ENCODE measurements at regions not wholly inside any gene's neighbourhood (a gene's known extent, or its start where the extent isn't known, plus 50 kb on each side); places are given as distances from the start of the nearest gene placed in this dataset.

DNA sequence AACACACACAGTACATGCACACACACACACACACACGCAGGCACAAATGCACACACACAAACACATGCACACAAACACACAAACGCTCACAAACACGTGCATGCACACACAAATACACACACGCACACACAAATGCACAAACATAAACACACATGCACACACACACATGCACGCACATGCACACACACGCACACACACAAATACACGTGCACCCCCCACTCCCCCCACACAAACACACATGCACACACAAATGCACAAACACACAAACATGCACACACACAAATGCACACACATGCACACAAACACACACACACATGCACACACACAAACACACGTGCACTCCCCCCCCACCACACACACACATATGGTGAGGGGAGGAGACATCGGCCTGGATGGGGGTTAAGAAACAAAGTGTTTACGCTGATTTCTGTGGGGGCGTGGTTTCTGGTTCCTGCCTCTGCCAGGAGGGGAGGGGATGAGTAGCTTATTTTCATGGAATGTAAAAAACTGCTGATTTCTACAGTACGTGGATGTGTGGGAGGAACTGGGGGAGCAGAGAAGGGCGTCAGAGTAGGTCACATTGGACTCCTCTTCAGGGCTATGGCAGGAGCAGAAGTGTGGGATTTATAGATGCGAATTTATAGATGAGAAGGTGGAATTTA is 607.2 kb downstream of the QKI start:
- no peak for DNase-seq (ENCODE audit: low spot score)

DNA sequence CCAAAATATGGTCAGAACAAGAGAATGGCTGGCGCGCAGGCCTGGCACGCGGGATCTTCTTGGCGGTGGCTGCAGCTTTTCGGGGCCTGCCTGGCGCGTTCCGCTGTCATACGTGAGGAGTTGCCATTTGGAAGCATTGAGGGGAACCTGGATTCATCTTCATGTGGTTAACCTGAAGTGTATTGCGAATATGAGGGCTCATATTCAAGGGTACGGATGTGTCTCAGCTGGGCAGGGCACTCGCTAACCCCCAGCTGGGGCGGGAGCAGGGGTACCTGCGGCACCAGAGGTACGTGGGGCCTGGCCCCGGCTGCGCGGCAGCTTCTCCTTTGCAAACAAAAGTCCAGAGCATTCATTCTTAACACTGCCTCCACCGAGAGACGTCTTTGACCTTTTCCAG is 605.6 kb downstream of the QKI start:
- DNase-seq (ENCODE audit: low spot score): no peak

DNA sequence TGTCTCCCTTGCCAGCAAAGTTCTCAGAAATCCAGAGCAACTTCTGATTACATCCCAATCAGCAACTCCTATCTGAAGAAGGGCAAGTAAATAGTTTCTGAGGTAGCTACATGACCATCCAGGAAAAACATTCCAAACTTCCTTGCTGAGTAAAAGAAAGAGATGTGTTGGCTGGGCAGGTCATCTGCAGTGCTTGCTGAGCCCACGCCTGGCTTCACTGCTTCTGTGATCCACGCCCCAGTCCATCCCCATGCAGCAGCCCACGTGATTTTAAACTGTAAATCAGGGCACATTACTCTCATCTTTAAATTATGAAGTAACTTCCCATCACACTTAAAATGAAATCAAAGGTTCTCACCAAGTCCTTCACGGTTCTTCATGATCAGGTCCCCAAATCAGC is 603.6 kb downstream of the QKI start:
- no peak for DNase-seq (ENCODE audit: low spot score)

DNA sequence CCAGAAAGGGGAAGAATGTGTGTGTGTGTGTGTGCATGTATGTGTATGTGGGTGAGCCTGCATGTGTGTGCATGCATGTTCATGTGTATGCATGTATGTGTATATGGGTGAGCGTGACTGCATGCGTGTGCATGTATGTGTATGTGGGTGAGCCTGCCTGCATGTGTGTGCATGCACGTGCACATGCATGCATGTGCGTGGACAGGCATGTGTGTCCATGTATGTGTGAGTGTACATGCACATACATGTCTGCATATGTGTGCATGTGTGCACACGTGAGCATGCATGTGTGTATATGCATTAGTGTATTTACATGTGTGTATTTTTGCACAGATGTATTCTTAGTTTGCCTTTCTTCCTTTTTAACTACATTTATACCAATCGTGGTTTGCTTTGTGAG is 601.5 kb downstream of the QKI start:
- DNase-seq (ENCODE audit: low spot score): no peak

DNA sequence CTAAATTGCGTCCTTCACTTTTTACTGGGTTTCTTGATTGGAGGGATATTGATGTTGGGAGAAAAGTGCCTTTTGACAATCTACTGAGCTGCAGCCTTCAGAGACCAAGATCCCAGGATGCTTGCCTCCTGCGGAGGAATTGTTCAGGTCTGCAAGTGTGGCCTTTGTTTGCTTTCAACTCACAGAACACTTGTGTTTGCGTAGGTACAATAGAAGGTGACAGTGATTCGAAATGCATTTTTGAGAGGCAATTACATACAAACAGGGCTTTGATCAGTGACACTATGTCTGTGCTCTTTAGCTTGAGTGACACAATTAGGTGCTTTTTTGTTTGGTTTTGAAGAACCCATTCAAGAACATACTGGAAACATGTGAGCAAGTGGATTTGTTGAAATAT is 600.6 kb downstream of the QKI start:
- no peak for DNase-seq (ENCODE audit: low spot score)

DNA sequence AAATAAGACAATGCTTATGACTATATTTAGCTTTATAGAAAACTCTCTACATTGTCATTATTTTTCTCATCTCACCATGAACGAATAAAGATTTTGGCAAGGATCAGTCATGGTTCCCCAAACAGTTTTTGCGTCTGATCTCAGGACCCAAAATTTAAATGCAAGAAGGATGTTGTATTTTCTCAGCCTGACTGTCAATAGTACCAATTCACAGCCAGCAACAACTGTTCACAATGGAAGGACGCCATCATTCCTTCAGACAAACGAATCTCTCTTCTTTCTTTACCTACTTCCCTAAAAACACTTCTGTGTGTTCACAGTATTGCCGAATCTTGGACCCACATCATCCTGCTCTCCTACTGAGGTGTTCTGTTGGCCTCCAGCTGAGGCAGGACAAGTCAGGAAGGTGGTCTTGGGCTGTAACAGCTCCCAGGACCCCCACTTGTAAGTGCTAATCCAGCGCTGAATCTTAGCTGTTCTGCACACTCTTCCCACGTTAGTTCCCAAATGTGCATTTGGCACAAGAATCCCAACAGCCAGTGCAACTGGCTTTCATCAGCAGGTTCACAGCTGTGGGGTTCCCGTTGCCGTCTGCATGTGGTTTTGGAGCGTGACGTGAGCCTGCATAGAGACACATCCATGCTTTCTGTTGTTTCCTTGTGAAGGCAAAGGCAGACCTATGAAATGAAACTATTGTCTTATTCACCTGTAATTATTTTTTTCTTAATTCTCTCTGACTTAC is 600.0 kb downstream of the QKI start:
- DNase-seq (ENCODE audit: low spot score): no peak

DNA sequence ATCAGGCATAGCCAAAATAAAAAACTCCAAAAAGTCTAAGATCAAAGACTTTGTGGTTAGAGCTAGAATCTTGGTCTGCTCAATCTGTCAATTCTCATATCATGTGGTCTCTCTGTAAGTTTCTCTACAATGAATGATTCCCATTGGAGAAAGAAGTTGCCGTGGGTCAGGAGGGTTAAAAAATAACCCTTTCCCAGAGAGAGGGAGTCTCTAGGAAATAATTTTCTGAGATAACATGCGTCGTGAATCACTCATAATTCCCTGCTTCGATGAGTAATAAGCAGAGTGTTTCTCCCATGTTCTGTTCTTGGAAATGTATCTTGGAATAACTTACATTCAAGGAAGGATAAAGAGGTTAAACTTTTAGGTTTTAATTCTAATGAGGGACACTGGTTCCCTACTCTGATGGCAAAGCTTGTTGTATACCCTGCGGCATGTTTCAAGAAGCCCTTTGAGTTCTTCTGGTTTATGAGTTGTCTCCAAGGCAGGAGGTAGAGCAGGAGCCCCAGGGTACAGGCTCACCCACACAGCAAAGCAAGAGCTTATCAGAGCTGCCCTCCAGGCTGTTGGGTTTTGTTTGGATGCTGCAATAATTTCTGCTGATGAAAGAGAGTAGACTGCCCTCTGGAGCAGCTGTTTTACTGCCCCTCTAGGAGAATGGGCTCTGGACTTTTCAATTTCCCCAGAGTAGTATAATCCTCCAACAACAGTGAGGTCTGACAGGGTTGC is 599.1 kb downstream of the QKI start:
- no peak for DNase-seq (ENCODE audit: low spot score)

DNA sequence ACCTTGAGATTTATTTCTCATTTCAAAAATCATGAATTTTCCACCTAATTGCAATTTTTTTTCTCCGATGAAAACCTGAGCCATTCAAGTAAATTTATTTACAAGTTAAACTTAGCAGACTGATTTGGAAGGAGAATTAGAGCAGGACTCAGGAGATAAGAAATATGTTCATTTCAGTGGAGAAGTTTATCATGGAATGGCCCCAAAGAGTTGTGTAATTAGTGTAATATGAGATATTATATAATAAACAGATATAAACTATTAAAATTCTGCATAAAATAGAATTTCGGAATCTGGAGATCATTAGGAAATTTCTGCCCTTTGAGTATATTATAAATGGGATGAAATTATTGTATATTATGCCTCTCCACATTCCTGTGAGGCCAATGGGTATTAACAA is 596.8 kb downstream of the QKI start:
- no peak for DNase-seq (ENCODE audit: low spot score)

DNA sequence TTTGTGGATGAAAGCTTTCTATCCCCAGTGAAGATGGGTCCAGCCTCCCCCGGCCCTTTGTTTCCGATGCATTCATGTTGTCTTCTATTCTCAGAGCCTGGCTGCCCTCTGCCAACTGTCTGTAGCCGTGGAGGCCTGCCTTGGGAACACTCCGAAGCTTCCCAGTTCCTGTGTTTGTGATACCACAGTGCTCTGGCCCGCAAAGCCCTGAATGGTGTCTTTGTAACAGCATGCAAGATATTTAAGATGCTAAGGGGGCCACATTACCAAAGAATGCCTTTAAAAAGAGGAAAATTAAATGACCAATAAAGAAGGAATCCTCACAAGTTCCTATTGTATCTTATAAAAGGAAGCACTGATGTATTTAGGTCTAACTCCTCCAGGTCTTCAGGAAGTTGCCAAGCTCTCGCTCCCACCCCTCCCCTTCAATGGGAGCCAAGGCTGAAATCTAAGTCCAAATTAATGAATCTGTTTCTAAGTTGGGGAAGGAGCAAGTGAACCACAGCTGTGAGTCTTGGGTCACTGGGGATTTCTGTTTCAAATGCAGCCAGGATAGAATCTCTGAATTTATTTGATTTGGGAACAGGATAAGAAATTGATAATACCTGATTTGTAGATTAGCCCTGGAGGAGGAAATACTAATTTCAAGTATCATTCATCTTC is 596.1 kb downstream of the QKI start:
- no peak for DNase-seq (ENCODE audit: low spot score)

DNA sequence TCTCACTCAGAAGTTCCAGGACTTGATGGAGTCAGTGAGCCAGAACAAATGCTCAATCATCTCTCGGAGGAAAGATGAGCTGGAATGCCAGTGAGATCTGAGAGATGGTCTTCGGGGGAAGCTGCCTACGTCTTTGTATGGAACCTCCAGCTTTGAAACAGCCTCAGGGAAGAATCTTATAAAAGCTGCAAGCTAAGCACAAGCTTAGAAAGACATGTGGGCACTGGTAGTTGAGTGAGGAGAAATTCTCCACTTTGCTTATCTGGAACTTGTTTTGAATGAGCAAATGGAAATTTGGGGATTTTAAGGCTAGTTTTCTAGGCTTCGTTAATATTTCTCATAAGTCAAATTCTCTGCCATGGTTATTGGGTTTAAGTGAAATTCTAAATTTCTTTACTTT is 594.4 kb downstream of the QKI start:
- no peak for DNase-seq (ENCODE audit: low spot score)

DNA sequence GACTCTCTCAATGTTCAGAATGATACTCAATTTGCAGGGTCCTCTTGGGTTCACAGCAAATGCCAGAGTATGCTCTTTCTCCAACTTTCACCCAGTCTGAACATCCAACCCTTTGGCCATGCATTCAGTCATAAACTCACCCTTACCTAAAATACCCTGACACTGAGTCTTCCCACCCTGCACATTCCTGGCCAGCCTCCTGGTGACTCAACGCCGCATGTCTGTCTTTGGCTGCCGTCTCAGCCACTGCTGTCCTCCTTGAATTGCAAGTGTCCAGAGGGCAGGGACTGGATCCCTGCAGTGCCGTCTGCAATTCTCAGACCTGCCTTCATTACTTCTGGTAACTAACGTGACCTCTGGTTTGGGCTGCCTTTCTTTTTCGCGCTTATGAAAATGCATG is 593.4 kb downstream of the QKI start:
- DNase-seq (ENCODE audit: low spot score): no peak

DNA sequence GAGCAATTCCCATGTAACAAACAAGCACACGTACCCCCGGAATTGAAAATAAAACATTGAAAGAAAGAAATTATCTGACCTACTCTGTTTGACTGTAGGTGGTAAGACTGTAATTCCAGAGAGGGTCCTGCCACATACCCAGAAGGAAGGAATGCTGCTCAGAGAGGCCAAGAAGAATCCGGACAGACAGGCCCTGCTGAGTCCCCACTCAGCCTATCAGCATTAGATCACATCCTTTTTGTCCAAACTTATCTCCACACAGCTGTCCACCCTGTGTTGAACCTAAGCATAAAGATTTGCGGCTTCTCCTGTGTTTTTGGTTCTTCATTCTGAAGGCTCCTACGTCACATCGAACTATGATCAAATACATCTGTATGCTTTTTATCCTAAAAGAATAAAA is 591.9 kb downstream of the QKI start:
- DNase-seq (ENCODE audit: low spot score): no peak

DNA sequence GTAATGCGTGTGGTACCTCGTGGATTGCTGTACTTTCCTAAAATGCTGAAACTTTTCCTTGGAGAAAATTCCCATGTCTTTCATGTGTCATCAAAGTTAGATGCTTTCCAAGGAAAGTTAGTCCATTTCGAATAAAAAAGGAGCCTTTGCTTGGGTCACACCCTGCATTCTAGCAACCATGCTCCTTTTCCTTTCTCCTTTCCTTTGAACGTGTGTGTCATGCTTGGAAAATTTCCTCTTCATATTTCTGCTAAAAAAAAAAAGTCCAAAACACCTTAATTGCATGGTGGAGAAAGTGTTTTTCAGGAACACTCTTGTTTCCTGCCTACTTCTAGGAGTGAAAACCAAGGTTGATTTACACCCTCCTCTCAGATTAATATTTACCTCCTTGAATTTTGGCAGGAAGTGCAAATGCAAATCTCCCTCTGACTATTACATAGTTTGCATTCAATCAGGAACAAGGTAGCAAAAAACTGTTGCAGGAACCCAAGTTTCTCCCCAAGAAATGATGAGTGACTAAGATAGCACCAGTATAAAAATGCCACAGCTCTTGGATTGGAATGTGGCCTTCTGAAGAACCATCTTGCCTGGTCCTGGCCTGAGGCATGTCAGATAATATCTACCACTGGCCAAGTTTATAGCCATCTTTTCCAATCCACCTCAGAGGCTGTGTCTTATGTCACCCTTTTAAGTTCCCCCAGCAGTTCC is 590.6 kb downstream of the QKI start:
- no peak for DNase-seq (ENCODE audit: low spot score)

DNA sequence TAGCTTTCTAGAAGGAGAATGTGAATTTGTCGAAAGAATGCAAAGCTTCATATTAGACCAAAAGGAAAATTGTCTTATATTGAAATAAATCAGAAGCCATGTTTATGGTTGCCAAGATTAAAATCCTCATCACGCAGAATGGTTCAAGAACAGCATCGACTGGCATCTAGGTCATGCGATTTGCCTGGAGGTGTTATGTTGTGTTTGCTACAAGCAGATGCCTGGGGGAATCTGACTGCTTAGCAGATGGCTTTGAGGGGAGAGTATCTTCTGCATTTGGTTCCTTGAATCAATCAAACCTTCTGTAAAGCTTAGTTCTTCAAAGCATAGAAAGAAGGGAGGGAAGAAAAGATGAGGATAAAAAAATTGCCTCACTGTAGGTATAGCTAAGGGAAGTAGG is 585.8 kb downstream of the QKI start:
- no peak for DNase-seq (ENCODE audit: low spot score)

DNA sequence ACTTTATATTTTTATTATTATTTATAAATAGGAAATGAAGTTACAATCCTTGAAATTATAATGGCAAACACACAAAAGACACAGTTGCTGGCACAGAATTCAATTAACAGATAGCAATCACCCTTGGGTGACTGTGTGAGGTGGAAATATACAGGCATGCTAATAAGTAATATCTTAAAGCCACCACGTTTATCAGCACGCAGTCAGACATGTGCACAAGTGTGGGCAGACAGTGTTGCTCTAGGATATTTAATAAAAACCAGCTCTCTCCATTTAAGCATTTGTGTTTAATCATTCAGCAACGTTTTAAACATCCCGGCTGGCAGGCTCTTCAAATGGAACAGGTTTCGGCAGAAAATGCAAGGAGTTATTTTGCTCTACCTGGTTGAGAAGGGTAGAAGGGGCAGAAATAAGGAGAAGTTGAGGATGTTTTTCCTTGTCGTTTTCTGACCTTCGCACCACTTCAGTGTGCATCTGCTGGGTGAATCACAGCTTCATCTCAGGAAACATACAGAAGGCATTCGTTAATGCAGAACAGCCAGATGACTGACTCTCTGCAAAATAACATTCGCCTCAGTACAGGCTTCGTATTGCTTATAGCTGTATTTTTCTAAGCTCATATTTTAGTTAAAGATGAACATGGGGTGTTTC is 585.1 kb downstream of the QKI start:
- no peak for DNase-seq (ENCODE audit: low spot score)

DNA sequence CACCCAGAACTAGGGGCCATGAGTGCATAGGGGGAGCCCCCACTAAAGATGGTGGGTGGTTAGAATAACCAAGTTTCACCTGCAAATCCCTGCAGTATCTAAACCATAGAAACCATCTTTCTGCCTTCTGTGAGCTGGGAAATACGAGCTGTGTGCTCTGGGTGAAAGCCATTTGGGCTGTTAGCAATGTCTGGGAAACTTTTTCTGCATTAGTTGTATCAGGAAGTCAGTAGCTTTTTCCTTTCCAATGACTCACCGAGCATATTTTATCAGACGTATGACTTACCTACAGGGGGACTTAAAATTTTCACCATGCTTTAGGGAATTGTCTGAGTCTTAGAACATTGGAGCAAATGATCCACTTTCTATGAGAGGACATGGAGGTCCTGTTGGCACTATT is 584.0 kb downstream of the QKI start:
- DNase-seq (ENCODE audit: low spot score): no peak

DNA sequence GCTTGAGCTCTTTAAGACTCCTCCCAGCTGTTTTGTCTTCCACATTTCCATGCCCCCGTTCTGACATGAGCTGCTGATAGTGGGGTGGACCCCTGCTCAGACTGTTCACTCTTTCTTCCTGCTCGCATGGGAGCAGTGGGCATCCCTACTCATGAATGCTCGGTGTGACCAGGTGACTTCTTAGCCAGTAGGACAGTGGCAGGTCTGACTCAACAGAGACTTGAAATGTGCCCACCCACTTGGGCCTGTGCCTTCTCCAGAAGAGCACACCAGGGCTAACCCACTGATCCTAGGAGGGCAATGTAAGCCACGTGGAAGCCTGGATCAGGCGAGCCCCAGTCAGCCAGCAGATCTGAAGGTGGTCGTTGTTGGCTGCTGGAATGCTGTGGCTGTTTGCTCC is 582.0 kb downstream of the QKI start:
- no peak for DNase-seq (ENCODE audit: low spot score)

DNA sequence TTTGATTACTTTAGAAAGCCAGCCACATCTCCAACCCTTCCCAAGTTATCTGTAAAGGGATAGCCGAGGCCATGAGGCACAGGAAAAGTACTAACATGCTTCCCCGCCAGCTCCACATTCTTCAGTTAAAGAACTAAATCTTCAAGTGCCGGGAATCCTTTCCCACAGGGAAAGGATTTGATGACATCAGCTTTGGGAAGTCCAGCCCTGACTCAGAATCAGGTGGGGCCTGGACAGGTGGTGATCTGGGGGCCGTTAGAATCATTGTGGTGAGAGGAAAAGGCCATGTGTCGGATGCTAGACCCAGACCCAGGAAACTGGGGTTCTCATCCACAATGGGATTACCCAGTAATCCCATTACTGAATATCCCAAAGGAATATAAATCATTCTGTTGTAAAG is 580.0 kb downstream of the QKI start:
- DNase-seq (ENCODE audit: low spot score): no peak

DNA sequence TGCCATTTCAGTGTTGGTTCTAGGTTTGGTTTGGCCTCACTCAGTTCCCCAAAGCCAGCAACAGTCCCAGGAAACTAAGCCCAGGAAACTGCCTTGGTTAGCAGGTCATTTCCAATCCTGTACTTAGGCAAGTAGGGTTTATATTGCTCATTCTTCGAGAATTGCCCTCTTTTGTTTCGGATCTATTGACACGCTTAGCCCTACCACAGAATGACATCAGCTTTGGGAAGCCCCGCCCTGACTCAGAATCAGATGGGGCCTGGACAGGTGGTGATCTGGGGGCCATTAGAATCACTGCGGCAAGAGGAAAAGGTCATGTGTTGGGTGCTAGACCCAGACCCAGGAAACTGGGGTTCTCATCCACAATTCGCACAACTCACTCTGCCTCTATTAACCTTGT is 578.2 kb downstream of the QKI start:
- no peak for DNase-seq (ENCODE audit: low spot score)

DNA sequence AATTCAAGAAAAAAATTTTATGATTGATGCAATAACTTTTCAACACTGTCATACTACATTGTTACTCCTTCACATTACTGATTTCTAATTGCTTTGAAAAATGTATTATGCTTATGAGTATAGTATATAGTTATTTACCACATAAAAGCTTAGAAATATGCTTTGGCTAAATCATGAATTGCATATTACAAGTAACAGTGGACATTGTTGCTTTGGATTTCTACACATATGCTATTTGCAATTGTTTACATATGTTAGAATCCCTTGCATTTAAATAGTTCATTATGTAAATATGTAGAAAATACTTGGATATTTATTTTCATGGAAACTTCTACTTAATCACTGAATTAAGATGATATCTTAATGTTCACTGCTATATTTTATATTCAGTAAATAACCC is 577.5 kb downstream of the QKI start:
- DNase-seq (ENCODE audit: low spot score): no peak

DNA sequence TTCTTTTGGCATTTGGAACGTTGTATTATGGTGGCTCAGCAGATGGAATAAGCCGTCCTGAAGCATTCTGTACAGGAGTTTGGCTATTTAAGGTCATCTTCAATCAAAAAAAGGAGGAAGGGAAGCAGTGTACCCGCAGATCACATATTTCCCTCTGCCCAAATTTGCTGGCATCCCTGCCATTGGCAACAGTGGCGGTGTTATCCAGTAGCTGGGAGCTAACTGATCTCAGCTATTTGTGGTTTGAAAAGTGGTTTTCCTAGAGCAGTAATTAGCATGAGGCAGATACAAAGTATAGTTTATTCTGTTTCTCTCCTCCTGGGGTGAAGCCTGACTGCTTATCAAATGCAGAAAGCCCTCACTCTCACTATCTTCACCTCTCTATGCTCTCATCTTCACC is 576.8 kb downstream of the QKI start:
- DNase-seq (ENCODE audit: low spot score): no peak

DNA sequence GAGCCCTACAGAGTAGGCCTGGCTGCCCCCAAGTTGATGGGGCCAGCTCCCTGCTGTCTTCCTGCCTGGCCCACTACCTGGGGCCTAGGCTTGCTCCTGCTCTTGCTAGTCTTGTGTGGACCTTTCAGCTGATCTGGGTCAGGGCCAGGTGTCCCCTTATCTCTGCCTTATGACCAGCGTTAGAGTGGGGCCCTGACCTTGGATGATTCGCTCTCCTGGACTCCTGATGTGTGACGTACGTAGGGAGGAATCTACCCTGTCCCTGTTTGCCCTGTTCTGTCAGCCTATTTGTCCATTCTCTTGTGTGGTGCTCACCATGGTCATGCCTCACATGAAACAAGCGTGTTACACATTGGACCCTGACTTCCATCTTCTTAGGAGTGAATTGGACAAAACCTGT is 571.8 kb downstream of the QKI start:
- DNase-seq (ENCODE audit: low spot score): no peak
